CD4-positive, alpha-beta T cell (primary cell): ENCODE measurements at regions not wholly inside any gene's neighbourhood (a gene's known extent, or its start where the extent isn't known, plus 50 kb on each side); places are given as distances from the start of the nearest gene placed in this dataset.

Experiments used
- ATAC-seq: fragments of 200-7000 bp; cut with Tn5 transposase; one replicate; pipeline ENCODE4 v1.10.0; 2022; ENCODE audit warnings: mild to moderate bottlenecking; ENCODE audit not compliant: poor library complexity
- CTCF ChIA-PET: fragments of 350-600 bp; sonication (Branson Sonifier 250); formaldehyde crosslinking; loops from one replicate; lab custom pipeline; 2021; ENCODE audit warnings: antibody characterized with exemption, inconsistent platforms; lab: Charles Lee
- POLR2A ChIA-PET: fragments of 350-600 bp; sonication (Branson Sonifier 250); formaldehyde crosslinking; loops from one replicate; lab custom pipeline; 2021; ENCODE audit warnings: antibody characterized with exemption, inconsistent platforms; lab: Charles Lee
- DNase-seq, 14 experiments: peaks; one replicate each; pipeline ENCODE4 v3.0.0-alpha.2; 2013 to 2020; ENCODE audit warnings: mixed read lengths in 2 of 14
- H3K27ac ChIP-seq, 2 donors: one replicate each; pipeline versions ENCODE4 v1.5.1 to v1.7.0; 2013; ENCODE audit warnings: low read length in 2 of 2, low read depth in 1 of 2, mild to moderate bottlenecking in 1 of 2
- H3K27me3 ChIP-seq, 2 experiments: 1 replicate in 1 of 2; 2 replicates in 1 of 2; pipeline versions ENCODE4 v1.6.1 to v1.7.0; 2013; ENCODE audit warnings: low read length in 2 of 2, control low read depth in 1 of 2, mild to moderate bottlenecking in 1 of 2, moderate library complexity in 1 of 2; ENCODE audit not compliant: insufficient read depth in 2 of 2, control insufficient read depth in 1 of 2
- H3K36me3 ChIP-seq: one replicate; pipeline ENCODE4 v1.6.1; 2013; ENCODE audit warnings: low read length, control low read depth; ENCODE audit not compliant: insufficient read depth
- H3K4me1 ChIP-seq: one replicate; pipeline ENCODE4 v1.6.1; 2013; ENCODE audit warnings: low read length, control low read depth; ENCODE audit not compliant: insufficient read depth
- H3K4me3 ChIP-seq: one replicate; pipeline ENCODE4 v1.5.1; 2013; ENCODE audit warnings: mild to moderate bottlenecking, low read length, moderate library complexity
- H3K9me3 ChIP-seq, 2 experiments: 1 replicate in 1 of 2; 2 replicates in 1 of 2; pipeline versions ENCODE4 v1.6.1 to v1.7.0; 2013; ENCODE audit warnings: low read length in 2 of 2, mild to moderate bottlenecking in 2 of 2, control low read depth in 1 of 2, moderate library complexity in 1 of 2; ENCODE audit not compliant: control insufficient read depth in 1 of 2, insufficient read depth in 1 of 2
- H3K27ac Mint-ChIP-seq: one replicate; pipeline ENCODE4 v1.8.0; 2020; ENCODE audit warnings: mixed read lengths
- H3K27me3 Mint-ChIP-seq: one replicate; pipeline ENCODE4 v1.8.0; 2021; ENCODE audit warnings: mixed read lengths
- H3K36me3 Mint-ChIP-seq: one replicate; pipeline ENCODE4 v1.8.0; 2021; ENCODE audit warnings: low read depth, mixed read lengths
- H3K4me1 Mint-ChIP-seq: one replicate; pipeline ENCODE4 v1.8.0; 2021; ENCODE audit warnings: low read depth, mixed read lengths
- H3K4me3 Mint-ChIP-seq: one replicate; pipeline ENCODE4 v1.8.0; 2020; ENCODE audit warnings: mild to moderate bottlenecking, mixed read lengths
- H3K9me3 Mint-ChIP-seq: one replicate; pipeline ENCODE4 v1.8.0; 2020; ENCODE audit warnings: mixed read lengths
- intact Hi-C, 2 experiments: fragments of 100-400 bp; cut with DNase I in 1 of 2; cut with micrococcal nuclease in 1 of 2; formaldehyde crosslinking; loops; one replicate each; pipeline versions ENCODE4 v1.15.1 to v1.9.0; 2023 to 2025; cut with DNase I, micrococcal nuclease
- TF ChIP-seq, protein P1 (sequence below): fragments of 200-600 bp; IDR thresholded peaks from one replicate; pipeline ENCODE4 v1.8.0; 2022; ENCODE audit warnings: antibody characterized with exemption, mild to moderate bottlenecking

- H3K4me1 ChIP-seq: no peaks in the 10 kb centered on the region
- H3K4me3 Mint-ChIP-seq: no peak overlapping the region
- no peaks in the 10 kb centered on the region for H3K36me3 ChIP-seq
- no peak overlapping the region for H3K27ac ChIP-seq
- ChIA-PET CTCF (no interaction called here), POLR2A (no interaction called here)
- no peaks in the 10 kb centered on the region for H3K36me3 Mint-ChIP-seq
- no peaks in the 10 kb centered on the region for H3K9me3 Mint-ChIP-seq
- no peaks in the 10 kb centered on the region for H3K27me3 Mint-ChIP-seq
- intact Hi-C loops: no loop called here
- H3K9me3 ChIP-seq: no peaks in the 10 kb centered on the region
- no peak overlapping the region for H3K27ac Mint-ChIP-seq
- DNase-seq (no peak), ATAC-seq (no peak)
- TF ChIP-seq, protein P1, sequence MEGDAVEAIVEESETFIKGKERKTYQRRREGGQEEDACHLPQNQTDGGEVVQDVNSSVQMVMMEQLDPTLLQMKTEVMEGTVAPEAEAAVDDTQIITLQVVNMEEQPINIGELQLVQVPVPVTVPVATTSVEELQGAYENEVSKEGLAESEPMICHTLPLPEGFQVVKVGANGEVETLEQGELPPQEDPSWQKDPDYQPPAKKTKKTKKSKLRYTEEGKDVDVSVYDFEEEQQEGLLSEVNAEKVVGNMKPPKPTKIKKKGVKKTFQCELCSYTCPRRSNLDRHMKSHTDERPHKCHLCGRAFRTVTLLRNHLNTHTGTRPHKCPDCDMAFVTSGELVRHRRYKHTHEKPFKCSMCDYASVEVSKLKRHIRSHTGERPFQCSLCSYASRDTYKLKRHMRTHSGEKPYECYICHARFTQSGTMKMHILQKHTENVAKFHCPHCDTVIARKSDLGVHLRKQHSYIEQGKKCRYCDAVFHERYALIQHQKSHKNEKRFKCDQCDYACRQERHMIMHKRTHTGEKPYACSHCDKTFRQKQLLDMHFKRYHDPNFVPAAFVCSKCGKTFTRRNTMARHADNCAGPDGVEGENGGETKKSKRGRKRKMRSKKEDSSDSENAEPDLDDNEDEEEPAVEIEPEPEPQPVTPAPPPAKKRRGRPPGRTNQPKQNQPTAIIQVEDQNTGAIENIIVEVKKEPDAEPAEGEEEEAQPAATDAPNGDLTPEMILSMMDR: no peak
- no peaks in the 10 kb centered on the region for H3K27me3 ChIP-seq
- peaks cover 10% of the 10 kb centered on the region for H3K4me1 Mint-ChIP-seq
- no peak overlapping the region for H3K4me3 ChIP-seq
Observed at GRCh38 chr5:52466749-52467520, 320.8 kb upstream of the ITGA1 start.

GRCh38 chr5:52468976-52469375 is 318.7 kb upstream of the ITGA1 start:
- peak overlapping the region; percentile 79 for H3K27ac Mint-ChIP-seq
- CTCF ChIA-PET: no interaction called here
- Histone ChIP-seq H3K4me1 (no peaks in the 10 kb centered on the region), H3K36me3 (no peaks in the 10 kb centered on the region), H3K27ac (no peak overlapping the region), H3K9me3 (no peaks in the 10 kb centered on the region), H3K27me3 (no peaks in the 10 kb centered on the region), H3K4me3 (no peak overlapping the region)
- TF ChIP-seq, protein P1: no peak
- ATAC-seq: no peak
- no peak overlapping the region for H3K4me3 Mint-ChIP-seq
- H3K27me3 Mint-ChIP-seq: no peaks in the 10 kb centered on the region
- H3K36me3 Mint-ChIP-seq: no peaks in the 10 kb centered on the region
- H3K4me1 Mint-ChIP-seq: peaks cover 10% of the 10 kb centered on the region
- POLR2A ChIA-PET: no interaction called here
- intact Hi-C loops: no loop called here
- H3K9me3 Mint-ChIP-seq: no peaks in the 10 kb centered on the region
- peak in 1 of 14 experiments; percentile 2 for DNase-seq

GRCh38 chr5:52469420-52469819 is 318.3 kb upstream of the ITGA1 start:
- CTCF ChIA-PET: no interaction called here
- Mint-ChIP-seq H3K27ac (peak overlapping the region; percentile 79), H3K4me1 (peaks cover 10% of the 10 kb centered on the region), H3K27me3 (no peaks in the 10 kb centered on the region), H3K4me3 (peak overlapping the region; percentile 79), H3K9me3 (no peaks in the 10 kb centered on the region), H3K36me3 (no peaks in the 10 kb centered on the region)
- H3K4me1 ChIP-seq: no peaks in the 10 kb centered on the region
- TF ChIP-seq, protein P1: no peak
- POLR2A ChIA-PET: no interaction called here
- H3K36me3 ChIP-seq: no peaks in the 10 kb centered on the region
- H3K9me3 ChIP-seq: no peaks in the 10 kb centered on the region
- peak overlapping the region in 1 of 2 donors; percentile 4 for H3K27ac ChIP-seq
- ATAC-seq (peak; percentile 70), DNase-seq (peak in 5 of 14 experiments; percentile 4 to 72 (median 40))
- H3K27me3 ChIP-seq: no peaks in the 10 kb centered on the region
- intact Hi-C loops: no loop called here
- H3K4me3 ChIP-seq: peak overlapping the region; percentile 21
